ENCODE measurements at regions not wholly inside any gene's neighbourhood (a gene's known extent, or its start where the extent isn't known, plus 50 kb on each side); places are given as distances from the start of the nearest gene placed in this dataset.

DNA sequence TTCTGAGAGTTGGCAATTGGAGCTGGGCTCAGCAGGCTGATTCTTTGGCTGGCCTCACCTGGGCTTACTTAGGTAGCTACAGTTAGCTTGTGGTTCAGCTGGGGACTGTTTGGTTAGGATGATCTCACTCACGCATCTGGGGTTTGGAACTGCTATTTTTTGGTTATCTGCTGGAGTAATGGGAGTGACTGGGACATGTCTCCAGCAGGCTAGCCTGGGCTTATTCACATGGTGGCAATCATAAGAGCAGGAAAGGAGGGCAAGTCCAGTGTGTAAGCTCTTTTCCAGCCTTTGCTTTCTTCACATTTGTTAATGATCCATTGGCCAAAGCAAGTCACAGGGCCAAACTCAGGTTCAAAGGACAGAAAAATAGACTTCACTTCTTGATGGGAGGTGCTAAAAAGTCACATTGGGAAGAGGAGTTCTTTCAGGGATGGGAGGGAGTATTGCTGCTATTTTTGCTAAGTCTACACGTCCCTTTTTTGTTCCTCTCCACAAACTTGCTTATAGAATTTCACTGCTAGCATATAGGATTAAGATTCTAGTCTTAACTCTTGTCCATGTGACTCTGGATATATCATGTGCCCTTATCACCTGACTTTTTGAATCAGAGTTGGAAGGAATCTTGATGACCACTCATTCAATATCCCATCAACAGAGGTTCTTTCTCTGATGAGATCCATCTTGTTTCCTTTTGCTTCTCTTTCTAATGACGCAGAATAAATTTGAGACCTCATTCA, 174.0 kb downstream of the ZFP36L2 start:
- no peak for DNase-seq
- H3K4me3 ChIP-seq, result no peak overlapping the region
- WGBS, 2 donors, result 91 to 95% methylated on average over 3 of the region's 3 CpGs

DNA sequence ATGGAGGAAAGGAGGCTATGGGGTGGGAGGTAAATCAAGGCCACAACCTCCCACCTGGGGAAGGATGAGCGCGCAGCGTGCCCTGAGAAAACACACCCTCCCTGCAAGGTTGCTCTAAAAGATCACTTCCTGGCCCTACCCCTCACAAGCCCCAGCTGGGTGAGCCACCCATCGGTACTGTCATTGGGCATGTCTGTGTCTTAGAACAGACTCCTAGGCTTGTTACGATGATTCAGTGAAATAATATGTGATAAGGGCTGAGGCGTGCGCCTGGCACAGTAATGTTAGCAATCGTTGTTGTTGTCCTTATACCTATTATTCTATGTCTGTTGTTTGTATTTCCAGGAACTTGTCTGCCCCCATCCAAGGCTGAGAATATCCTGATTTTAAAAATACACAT, 175.1 kb downstream of the ZFP36L2 start:
- H3K4me3 ChIP-seq, result no peak overlapping the region
- H3K9me3 ChIP-seq (ENCODE audit: control insufficient read depth in 4 of 4, insufficient read depth in 3 of 4, low read length in 3 of 4), result no peaks in the 10 kb centered on the region
- TF ChIP-seq, protein P1, sequence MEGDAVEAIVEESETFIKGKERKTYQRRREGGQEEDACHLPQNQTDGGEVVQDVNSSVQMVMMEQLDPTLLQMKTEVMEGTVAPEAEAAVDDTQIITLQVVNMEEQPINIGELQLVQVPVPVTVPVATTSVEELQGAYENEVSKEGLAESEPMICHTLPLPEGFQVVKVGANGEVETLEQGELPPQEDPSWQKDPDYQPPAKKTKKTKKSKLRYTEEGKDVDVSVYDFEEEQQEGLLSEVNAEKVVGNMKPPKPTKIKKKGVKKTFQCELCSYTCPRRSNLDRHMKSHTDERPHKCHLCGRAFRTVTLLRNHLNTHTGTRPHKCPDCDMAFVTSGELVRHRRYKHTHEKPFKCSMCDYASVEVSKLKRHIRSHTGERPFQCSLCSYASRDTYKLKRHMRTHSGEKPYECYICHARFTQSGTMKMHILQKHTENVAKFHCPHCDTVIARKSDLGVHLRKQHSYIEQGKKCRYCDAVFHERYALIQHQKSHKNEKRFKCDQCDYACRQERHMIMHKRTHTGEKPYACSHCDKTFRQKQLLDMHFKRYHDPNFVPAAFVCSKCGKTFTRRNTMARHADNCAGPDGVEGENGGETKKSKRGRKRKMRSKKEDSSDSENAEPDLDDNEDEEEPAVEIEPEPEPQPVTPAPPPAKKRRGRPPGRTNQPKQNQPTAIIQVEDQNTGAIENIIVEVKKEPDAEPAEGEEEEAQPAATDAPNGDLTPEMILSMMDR (IDR thresholded peaks at IDR 0.05; ENCODE audit: control extremely low read depth, extremely low read depth), result no peak
- DNase-seq, result no peak
- H3K27me3 ChIP-seq (ENCODE audit: control insufficient read depth in 3 of 3, insufficient read depth in 3 of 3, low read length in 2 of 3), result no peaks in the 10 kb centered on the region
- H3K4me1 ChIP-seq (ENCODE audit: control insufficient read depth in 5 of 5, insufficient read depth in 5 of 5, low read length in 5 of 5), result peaks cover under 1 to 40% (median 24%) of the 10 kb centered on the region in 5 donors
- no peak overlapping the region for H3K9ac ChIP-seq (ENCODE audit: insufficient read depth in 1 of 2, low read length in 2 of 2)
- no peak for ATAC-seq (ENCODE audit: insufficient read depth, low FRiP score)
- H3K27ac ChIP-seq (ENCODE audit: low read depth in 1 of 2, low read length in 1 of 2), result no peak overlapping the region
- H3K36me3 ChIP-seq (ENCODE audit: control insufficient read depth in 4 of 4, insufficient read depth in 4 of 4, low read length in 4 of 4), result no peaks in the 10 kb centered on the region
- WGBS, 2 donors, result 76 to 91% methylated on average over 8 of the region's 8 CpGs

More for the DNA sequence above, 174.0 kb downstream of the ZFP36L2 start:
- H3K27ac ChIP-seq (ENCODE audit: low read depth in 1 of 2, low read length in 1 of 2), result no peak overlapping the region
- H3K27me3 ChIP-seq (ENCODE audit: control insufficient read depth in 3 of 3, insufficient read depth in 3 of 3, low read length in 2 of 3), result no peaks in the 10 kb centered on the region
- no peaks in the 10 kb centered on the region for H3K9me3 ChIP-seq (ENCODE audit: control insufficient read depth in 4 of 4, insufficient read depth in 3 of 4, low read length in 3 of 4)
- TF ChIP-seq, protein P1 (IDR thresholded peaks at IDR 0.05; ENCODE audit: control extremely low read depth, extremely low read depth), result no peak
- H3K36me3 ChIP-seq (ENCODE audit: control insufficient read depth in 4 of 4, insufficient read depth in 4 of 4, low read length in 4 of 4), result no peaks in the 10 kb centered on the region
- H3K4me1 ChIP-seq (ENCODE audit: control insufficient read depth in 5 of 5, insufficient read depth in 5 of 5, low read length in 5 of 5), result peaks cover 0 to 39% (median 20%) of the 10 kb centered on the region in 5 donors
- ATAC-seq (ENCODE audit: insufficient read depth, low FRiP score), result no peak
- H3K9ac ChIP-seq (ENCODE audit: insufficient read depth in 1 of 2, low read length in 2 of 2), result no peak overlapping the region

- Histone ChIP-seq H3K4me3 (no peak overlapping the region), H3K4me1 (ENCODE audit: control insufficient read depth in 5 of 5, insufficient read depth in 5 of 5, low read length in 5 of 5) (peaks cover 3 to 44% (median 28%) of the 10 kb centered on the region in 5 donors), H3K9ac (ENCODE audit: insufficient read depth in 1 of 2, low read length in 2 of 2) (no peak overlapping the region), H3K27me3 (ENCODE audit: control insufficient read depth in 3 of 3, insufficient read depth in 3 of 3, low read length in 2 of 3) (no peaks in the 10 kb centered on the region), H3K36me3 (ENCODE audit: control insufficient read depth in 4 of 4, insufficient read depth in 4 of 4, low read length in 4 of 4) (no peaks in the 10 kb centered on the region), H3K9me3 (ENCODE audit: control insufficient read depth in 4 of 4, insufficient read depth in 3 of 4, low read length in 3 of 4) (no peaks in the 10 kb centered on the region), H3K27ac (ENCODE audit: low read depth in 1 of 2, low read length in 1 of 2) (peak overlapping the region in 1 of 2 donors; percentile 5)
- DNase-seq, result no peak
- TF ChIP-seq, protein P1 (IDR thresholded peaks at IDR 0.05; ENCODE audit: control extremely low read depth, extremely low read depth), result no peak
- ATAC-seq (ENCODE audit: insufficient read depth, low FRiP score), result no peak
- 80 to 82% methylated on average over 5 of the region's 5 CpGs for WGBS, 2 donors
Observed at GRCh38 chr2:43050866-43051265, 175.5 kb downstream of the ZFP36L2 start.
